Inferior parietal cortex (tissue), 1 donor: ENCODE measurements at regions not wholly inside any gene's neighbourhood (a gene's known extent, or its start where the extent isn't known, plus 50 kb on each side); places are given as distances from the start of the nearest gene placed in this dataset.

Source experiments
- DNase-seq: peaks from one replicate; pipeline ENCODE4 v3.0.0-alpha.2; 2016; ENCODE audit errors: extremely low spot score

GRCh38 chr1:4603295-4604110 is 50.9 kb upstream of the AJAP1 start:
- peak; percentile 34 for DNase-seq
